ENCODE measurements at regions not wholly inside any gene's neighbourhood (a gene's known extent, or its start where the extent isn't known, plus 50 kb on each side); places are given as distances from the start of the nearest gene placed in this dataset.

DNA sequence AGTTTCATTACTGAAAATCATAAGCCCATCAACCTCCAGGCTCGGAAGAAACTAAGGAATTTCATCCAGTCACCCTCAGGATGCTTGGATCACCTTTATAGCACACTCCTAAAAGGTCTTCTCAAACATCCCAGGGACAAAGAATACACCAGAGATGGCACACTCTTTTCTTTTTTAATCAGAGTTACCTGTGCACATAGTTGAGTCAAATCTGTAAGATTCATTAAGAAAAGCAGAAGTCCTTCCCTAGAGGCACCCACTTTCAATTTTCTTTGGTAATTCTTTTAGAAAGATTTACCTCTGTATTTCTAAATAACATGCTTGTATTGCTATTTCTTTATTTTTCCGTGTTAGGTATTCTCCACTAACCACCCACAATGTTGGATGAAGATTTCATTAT lies 50.6 kb upstream of the IL6 start:
- DNase-seq (ENCODE audit: low spot score), result no peak
- Histone ChIP-seq H3K4me3 (no peak overlapping the region), H3K27ac (no peak overlapping the region)

DNA sequence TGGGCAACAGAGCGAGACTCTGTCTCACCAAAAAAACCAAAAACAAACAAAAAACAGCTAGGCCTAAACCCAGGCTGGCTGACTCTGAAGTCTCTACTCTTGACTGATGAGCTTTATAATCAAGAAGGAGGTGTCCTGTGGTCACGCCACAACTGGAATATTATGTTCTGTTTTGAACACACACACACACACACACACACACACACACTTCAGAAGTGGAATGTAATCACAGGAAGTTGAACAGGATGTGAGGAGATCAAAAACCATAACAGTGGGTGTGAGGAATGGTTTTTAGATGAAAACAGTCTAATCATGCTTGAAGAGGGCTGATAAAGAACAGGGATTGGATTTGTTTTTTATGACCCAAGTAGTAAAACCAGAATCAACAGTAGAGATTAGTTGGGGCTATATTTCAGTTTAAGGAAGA lies 51.1 kb upstream of the IL6 start:
- H3K27ac ChIP-seq, result no peak overlapping the region
- TF ChIP-seq, protein P1, sequence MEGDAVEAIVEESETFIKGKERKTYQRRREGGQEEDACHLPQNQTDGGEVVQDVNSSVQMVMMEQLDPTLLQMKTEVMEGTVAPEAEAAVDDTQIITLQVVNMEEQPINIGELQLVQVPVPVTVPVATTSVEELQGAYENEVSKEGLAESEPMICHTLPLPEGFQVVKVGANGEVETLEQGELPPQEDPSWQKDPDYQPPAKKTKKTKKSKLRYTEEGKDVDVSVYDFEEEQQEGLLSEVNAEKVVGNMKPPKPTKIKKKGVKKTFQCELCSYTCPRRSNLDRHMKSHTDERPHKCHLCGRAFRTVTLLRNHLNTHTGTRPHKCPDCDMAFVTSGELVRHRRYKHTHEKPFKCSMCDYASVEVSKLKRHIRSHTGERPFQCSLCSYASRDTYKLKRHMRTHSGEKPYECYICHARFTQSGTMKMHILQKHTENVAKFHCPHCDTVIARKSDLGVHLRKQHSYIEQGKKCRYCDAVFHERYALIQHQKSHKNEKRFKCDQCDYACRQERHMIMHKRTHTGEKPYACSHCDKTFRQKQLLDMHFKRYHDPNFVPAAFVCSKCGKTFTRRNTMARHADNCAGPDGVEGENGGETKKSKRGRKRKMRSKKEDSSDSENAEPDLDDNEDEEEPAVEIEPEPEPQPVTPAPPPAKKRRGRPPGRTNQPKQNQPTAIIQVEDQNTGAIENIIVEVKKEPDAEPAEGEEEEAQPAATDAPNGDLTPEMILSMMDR (IDR thresholded peaks at IDR 0.05), result no peak
- H3K4me3 ChIP-seq, result no peak overlapping the region
- DNase-seq (ENCODE audit: low spot score), result no peak

More for the DNA sequence above, 50.6 kb upstream of the IL6 start:
- TF ChIP-seq, protein P1 (IDR thresholded peaks at IDR 0.05), result no peak

DNA sequence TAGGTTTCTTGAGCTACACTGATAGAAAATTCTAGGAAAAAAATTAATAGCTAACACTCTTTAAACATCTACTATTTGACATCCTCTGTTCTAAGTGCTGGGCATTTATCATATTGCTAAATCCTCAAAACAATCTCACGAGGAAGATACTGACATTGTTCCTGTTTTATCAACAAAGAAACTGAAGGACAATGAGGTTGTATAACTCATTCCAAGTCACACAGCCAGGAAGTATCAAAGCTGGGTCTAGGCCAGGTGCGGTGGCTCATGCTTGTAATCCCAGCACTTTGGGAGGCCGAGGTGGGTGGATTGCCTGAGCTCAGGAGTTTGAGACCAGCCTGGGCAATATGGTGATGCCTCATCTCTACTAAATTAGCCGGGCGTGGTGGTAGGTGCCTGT lies 51.6 kb upstream of the IL6 start:
- no peak for DNase-seq (ENCODE audit: low spot score)
- H3K27ac ChIP-seq, result no peak overlapping the region
- TF ChIP-seq, protein P1 (IDR thresholded peaks at IDR 0.05), result no peak

DNA sequence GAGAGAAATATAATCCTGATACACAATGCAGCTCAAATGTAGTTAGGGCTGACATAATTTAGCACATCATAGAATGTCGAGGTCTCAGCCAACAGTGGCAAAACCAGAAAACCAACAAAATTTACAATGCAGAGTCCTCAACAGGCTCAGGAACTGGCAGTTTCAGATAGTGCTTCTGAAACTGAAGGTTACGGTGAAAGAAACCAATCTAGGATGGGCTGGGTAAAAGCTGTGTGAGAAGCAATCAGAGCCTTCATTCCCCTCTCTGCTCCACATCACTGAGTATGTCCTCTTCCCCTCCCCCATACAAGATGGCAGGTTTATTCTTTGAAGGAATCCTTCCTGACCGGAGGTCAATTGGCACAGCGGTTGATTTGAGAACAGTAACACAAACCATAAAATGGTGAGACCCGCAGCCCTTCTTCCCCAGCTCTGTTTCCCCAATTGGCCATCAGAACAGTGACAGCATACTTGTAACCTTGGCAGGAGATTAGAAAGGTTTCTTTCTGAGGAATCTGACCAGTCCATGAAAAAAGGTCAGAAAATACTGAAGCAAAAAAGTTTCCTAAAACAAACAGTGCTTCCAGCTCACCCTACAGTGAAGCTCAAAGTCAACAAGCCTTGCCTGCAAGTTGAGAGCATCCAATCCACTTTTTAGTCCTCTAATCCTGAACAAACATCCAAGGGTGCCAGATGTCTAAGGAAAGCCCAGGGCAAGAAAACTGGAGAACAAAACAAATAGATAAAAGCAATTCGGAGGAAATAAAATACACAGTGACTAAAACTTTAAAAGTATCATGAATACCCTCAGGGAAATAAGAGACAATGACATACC lies 53.9 kb upstream of the IL6 start:
- no peak overlapping the region for H3K27ac ChIP-seq
- no peak overlapping the region for H3K4me3 ChIP-seq
- TF ChIP-seq, protein P1 (IDR thresholded peaks at IDR 0.05), result no peak
- DNase-seq (ENCODE audit: low spot score), result no peak

More for the DNA sequence above, 51.6 kb upstream of the IL6 start:
- H3K4me3 ChIP-seq, result no peak overlapping the region

DNA sequence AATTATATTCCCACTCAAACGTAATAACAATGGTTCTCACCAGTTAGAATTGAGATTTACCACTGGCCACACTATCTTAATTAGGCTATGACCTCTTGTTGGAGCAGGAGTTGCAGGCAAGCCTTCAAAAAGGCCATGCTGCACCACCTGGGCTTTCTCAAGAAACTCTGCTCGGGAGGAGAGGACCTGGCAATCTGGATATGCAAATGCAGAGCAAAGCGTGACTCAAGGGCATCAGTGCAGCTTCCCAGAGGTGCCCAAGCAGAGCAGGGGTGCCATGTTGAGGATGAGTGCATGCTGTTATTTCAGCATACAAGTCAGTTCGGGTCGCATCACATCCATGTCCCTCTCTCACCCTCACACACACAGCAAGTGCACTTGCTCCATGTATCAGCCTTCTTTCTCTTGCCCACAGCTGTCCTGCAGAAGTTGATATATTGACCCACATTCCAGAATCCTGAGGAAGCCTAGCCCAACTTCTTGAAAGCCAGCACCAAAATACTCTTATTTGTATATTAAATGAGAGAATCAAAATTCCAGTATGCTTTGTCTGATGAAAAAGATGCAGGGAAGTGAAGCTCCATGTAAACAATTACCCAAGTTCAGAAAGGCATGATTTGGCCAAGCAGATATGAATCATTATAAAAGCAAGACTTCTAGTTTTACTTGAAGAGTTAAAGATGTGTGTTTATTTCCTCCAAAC lies 55.7 kb upstream of the IL6 start:
- H3K27ac ChIP-seq, result no peak overlapping the region
- H3K4me3 ChIP-seq, result no peak overlapping the region
- DNase-seq (ENCODE audit: low spot score), result no peak
- TF ChIP-seq, protein P1 (IDR thresholded peaks at IDR 0.05), result no peak

DNA sequence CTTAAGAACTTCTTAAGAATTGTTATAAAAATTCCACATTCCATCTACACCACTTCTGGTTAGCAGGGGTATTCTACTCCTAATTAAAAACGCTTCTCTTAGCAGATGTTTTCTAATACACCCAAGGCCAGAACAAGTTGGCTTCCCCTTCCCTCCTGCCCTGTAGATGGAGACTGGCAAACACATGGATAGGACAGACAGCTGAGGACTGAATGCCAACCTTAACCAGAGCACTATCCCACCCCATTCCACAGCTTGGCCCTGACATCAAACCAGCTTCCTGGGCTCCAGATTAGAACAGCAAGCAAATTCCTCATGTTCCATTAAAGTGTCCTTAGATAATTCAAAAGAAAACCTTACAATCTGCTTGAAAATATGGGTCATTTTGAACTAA lies 56.6 kb upstream of the IL6 start:
- Histone ChIP-seq H3K4me3 (no peak overlapping the region), H3K27ac (no peak overlapping the region)
- no peak for DNase-seq (ENCODE audit: low spot score)
- TF ChIP-seq, protein P1 (IDR thresholded peaks at IDR 0.05), result no peak

Data from coronary artery (tissue), 2 donors.